HG03432 (cell line): ENCODE measurements at regions not wholly inside any gene's neighbourhood (a gene's known extent, or its start where the extent isn't known, plus 50 kb on each side); places are given as distances from the start of the nearest gene placed in this dataset.

Experiments used
- ATAC-seq: cut with Tn5 transposase; IDR thresholded peaks from one replicate; pipeline ENCODE4 v1.9.1; 2021; ENCODE audit warnings: mild to moderate bottlenecking, moderate library complexity; ENCODE audit not compliant: unreplicated experiment

- ATAC-seq, result peak; percentile 54
Measured at GRCh38 chr16:51408357-51408756, 257.3 kb upstream of the SALL1 start.

- no peak for ATAC-seq
Measured at GRCh38 chr16:51407921-51408320, 256.9 kb upstream of the SALL1 start.

- ATAC-seq, result peak; percentile 65
Measured at GRCh38 chr16:51407199-51407598, 256.1 kb upstream of the SALL1 start.

GRCh38 chr16:51405361-51405760 lies 254.3 kb upstream of the SALL1 start:
- no peak for ATAC-seq

- no peak for ATAC-seq
Measured at GRCh38 chr16:51404386-51404785, 253.3 kb upstream of the SALL1 start.

- ATAC-seq, result no peak
Measured at GRCh38 chr16:51402785-51403184, 251.7 kb upstream of the SALL1 start.

GRCh38 chr16:51402298-51402697 lies 251.2 kb upstream of the SALL1 start:
- ATAC-seq, result no peak

GRCh38 chr16:51401673-51402072 lies 250.6 kb upstream of the SALL1 start:
- ATAC-seq, result no peak

- ATAC-seq, result no peak
Measured at GRCh38 chr16:51399908-51400670, 249.0 kb upstream of the SALL1 start.

- no peak for ATAC-seq
Measured at GRCh38 chr16:51394421-51394820, 243.4 kb upstream of the SALL1 start.

GRCh38 chr16:51393381-51394005 lies 242.4 kb upstream of the SALL1 start:
- no peak for ATAC-seq

GRCh38 chr16:51392521-51393187 lies 241.6 kb upstream of the SALL1 start:
- no peak for ATAC-seq

- no peak for ATAC-seq
Measured at GRCh38 chr16:51391798-51392511, 240.9 kb upstream of the SALL1 start.

- no peak for ATAC-seq
Measured at GRCh38 chr16:51390877-51391276, 239.8 kb upstream of the SALL1 start.

GRCh38 chr16:51389881-51390280 lies 238.8 kb upstream of the SALL1 start:
- no peak for ATAC-seq

- ATAC-seq, result no peak
Measured at GRCh38 chr16:51388516-51388951, 237.5 kb upstream of the SALL1 start.

GRCh38 chr16:51383909-51384308 lies 232.8 kb upstream of the SALL1 start:
- ATAC-seq, result no peak

GRCh38 chr16:51382940-51383339 lies 231.9 kb upstream of the SALL1 start:
- no peak for ATAC-seq

GRCh38 chr16:51382211-51382610 lies 231.1 kb upstream of the SALL1 start:
- ATAC-seq, result no peak

- no peak for ATAC-seq
Measured at GRCh38 chr16:51376080-51376479, 225.0 kb upstream of the SALL1 start.

GRCh38 chr16:51374790-51375189 lies 223.7 kb upstream of the SALL1 start:
- ATAC-seq, result no peak
